ENCODE measurements at regions not wholly inside any gene's neighbourhood (a gene's known extent, or its start where the extent isn't known, plus 50 kb on each side); places are given as distances from the start of the nearest gene placed in this dataset.

- TF ChIP-seq, protein P1, sequence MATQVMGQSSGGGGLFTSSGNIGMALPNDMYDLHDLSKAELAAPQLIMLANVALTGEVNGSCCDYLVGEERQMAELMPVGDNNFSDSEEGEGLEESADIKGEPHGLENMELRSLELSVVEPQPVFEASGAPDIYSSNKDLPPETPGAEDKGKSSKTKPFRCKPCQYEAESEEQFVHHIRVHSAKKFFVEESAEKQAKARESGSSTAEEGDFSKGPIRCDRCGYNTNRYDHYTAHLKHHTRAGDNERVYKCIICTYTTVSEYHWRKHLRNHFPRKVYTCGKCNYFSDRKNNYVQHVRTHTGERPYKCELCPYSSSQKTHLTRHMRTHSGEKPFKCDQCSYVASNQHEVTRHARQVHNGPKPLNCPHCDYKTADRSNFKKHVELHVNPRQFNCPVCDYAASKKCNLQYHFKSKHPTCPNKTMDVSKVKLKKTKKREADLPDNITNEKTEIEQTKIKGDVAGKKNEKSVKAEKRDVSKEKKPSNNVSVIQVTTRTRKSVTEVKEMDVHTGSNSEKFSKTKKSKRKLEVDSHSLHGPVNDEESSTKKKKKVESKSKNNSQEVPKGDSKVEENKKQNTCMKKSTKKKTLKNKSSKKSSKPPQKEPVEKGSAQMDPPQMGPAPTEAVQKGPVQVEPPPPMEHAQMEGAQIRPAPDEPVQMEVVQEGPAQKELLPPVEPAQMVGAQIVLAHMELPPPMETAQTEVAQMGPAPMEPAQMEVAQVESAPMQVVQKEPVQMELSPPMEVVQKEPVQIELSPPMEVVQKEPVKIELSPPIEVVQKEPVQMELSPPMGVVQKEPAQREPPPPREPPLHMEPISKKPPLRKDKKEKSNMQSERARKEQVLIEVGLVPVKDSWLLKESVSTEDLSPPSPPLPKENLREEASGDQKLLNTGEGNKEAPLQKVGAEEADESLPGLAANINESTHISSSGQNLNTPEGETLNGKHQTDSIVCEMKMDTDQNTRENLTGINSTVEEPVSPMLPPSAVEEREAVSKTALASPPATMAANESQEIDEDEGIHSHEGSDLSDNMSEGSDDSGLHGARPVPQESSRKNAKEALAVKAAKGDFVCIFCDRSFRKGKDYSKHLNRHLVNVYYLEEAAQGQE (IDR thresholded peaks at IDR 0.05; ENCODE audit: borderline replicate concordance): peak; percentile 45; the same call in 1 of the 2 replicates
- TF ChIP-seq, protein P1 (CRISPR knock-in tag; IDR thresholded peaks at IDR 0.05; ENCODE audit: low read depth): no peak
- TF ChIP-seq RAD21 (CRISPR knock-in tag; conservative IDR thresholded peaks at IDR 0.05 in 1 of 2, IDR thresholded peaks at IDR 0.05 in 1 of 2) (peak; percentile 18 to 55; a peak in 2 of 4 replicates), RBM34 (IDR thresholded peaks at IDR 0.05; ENCODE audit: borderline replicate concordance, insufficient read depth, low read length) (no peak)
Observed at GRCh38 chr1:38360807-38361206, 314.2 kb upstream of the POU3F1 start (continued).

All from K562 (cell line).